ENCODE measurements at regions not wholly inside any gene's neighbourhood (a gene's known extent, or its start where the extent isn't known, plus 50 kb on each side); places are given as distances from the start of the nearest gene placed in this dataset.

DNA sequence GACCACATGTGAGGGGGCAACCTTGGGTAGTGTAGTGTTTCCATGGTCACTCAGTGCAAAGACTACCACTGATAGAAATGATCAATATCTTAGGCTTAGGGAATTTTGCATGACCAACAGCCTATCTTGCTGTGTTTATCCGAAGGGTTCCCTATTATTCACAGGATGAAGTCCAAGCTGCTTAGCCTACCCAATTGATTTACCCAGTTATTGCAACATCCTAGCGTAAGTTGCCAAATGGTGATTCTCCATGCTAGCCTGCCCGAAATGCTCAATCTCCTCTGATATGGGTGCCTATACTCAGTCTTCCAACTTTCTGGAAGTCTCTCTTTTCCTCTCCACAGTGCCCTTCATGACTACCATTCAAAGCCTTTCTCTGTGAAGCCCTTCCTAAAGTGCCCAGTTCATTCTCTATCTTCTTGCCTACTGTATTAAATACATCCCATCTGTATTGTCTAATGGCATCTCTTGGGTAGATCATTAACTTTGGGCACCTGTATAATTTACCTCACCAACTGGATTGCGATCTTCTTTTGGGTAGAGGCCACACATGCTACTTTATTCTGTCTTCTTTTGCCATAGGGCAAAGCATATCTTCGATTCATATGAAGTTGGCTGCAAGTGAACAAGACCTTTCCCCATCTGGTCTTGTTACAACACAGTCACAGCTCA is 240.5 kb downstream of the CLIC5 start:
- H3K27ac ChIP-seq (ENCODE audit: low read length) = no peak overlapping the region
- H4K20me1 ChIP-seq (ENCODE audit: insufficient read depth, low read length) = no peaks in the 10 kb centered on the region
- H3K4me2 ChIP-seq (ENCODE audit: insufficient read depth, low read length) = no peak overlapping the region
- H3K36me3 ChIP-seq (ENCODE audit: insufficient read depth, low read length) = no peaks in the 10 kb centered on the region
- no peaks in the 10 kb centered on the region for H3K27me3 ChIP-seq (ENCODE audit: insufficient read depth, low read length, poor library complexity)
- no peak overlapping the region for H3K9ac ChIP-seq (ENCODE audit: low read depth, low read length)
- no peaks in the 10 kb centered on the region for H3K9me3 ChIP-seq (ENCODE audit: insufficient read depth, low read length, severe bottlenecking)
- H3K79me2 ChIP-seq (ENCODE audit: insufficient read depth, low read length) = no peaks in the 10 kb centered on the region
- DNase-seq (no peak), ATAC-seq (ENCODE audit: insufficient read depth, low read depth) (no peak)
- no peak overlapping the region for H2AFZ ChIP-seq (ENCODE audit: low read depth, low read length)
- H3K4me1 ChIP-seq (ENCODE audit: insufficient read depth, low read length) = no peaks in the 10 kb centered on the region
- TF ChIP-seq, protein P1, sequence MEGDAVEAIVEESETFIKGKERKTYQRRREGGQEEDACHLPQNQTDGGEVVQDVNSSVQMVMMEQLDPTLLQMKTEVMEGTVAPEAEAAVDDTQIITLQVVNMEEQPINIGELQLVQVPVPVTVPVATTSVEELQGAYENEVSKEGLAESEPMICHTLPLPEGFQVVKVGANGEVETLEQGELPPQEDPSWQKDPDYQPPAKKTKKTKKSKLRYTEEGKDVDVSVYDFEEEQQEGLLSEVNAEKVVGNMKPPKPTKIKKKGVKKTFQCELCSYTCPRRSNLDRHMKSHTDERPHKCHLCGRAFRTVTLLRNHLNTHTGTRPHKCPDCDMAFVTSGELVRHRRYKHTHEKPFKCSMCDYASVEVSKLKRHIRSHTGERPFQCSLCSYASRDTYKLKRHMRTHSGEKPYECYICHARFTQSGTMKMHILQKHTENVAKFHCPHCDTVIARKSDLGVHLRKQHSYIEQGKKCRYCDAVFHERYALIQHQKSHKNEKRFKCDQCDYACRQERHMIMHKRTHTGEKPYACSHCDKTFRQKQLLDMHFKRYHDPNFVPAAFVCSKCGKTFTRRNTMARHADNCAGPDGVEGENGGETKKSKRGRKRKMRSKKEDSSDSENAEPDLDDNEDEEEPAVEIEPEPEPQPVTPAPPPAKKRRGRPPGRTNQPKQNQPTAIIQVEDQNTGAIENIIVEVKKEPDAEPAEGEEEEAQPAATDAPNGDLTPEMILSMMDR (IDR thresholded peaks at IDR 0.05; ENCODE audit: borderline replicate concordance, extremely low read depth, low read length, poor library complexity, severe bottlenecking) = no peak
- no peak for TF ChIP-seq EZH2 (IDR thresholded peaks at IDR 0.05; ENCODE audit: borderline replicate concordance, low read depth, low read length, severe bottlenecking)
- H3K4me3 ChIP-seq (ENCODE audit: low read depth in 1 of 2, low read length in 2 of 2) = no peak overlapping the region

DNA sequence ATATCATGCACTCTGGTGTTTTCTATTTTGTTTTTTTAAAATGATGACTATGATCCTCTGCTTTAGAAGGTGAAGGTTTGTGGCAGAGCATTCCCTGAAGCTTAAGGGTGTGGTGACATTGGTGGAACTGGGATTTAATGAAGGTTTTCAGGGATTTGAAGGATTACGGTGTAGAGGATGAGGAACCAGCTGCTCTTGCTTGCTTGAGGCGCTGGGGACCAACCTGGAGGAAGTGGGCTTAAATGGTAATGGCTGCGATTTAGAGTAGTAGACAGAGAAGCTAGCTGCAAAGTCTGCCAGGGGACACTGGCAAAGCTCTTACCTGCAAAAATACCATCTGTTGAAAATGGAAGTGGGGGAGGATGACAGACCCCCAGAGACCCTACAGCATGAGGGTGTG is 241.8 kb downstream of the CLIC5 start:
- H3K9me3 ChIP-seq (ENCODE audit: insufficient read depth, low read length, severe bottlenecking) = no peaks in the 10 kb centered on the region

DNA sequence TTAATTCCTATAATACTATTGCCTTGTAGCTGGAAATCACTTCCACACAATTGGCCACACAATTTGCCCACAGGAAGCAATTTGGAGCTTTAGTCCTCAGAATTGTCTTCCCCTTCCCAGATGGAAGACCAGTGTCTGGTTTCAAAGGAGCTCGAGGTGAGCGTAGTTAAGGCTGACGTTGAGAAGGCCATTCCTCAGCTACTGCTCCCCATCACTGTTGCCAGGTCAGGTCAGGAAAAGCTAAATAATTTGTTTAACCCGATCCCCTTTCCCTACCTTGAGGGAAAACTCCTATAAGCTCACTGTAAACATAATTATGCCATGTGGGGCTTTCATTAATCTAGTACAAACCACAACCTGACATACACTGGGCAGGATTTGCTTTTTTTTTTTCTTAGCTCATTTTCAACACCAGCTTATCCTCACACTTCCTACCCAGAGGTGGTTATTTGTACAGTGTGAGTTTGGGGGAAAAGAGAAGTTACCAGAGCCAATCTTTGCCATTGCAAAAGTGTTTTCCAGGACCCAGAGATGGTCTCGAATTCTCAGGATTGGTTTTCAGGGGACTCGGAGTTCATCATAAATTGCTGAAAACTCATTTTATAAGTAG is 242.7 kb downstream of the CLIC5 start:
- no peak for ATAC-seq (ENCODE audit: insufficient read depth, low read depth)

More for the DNA sequence above, 241.8 kb downstream of the CLIC5 start:
- H4K20me1 ChIP-seq (ENCODE audit: insufficient read depth, low read length) = no peaks in the 10 kb centered on the region
- H3K4me2 ChIP-seq (ENCODE audit: insufficient read depth, low read length) = no peak overlapping the region
- DNase-seq (no peak), ATAC-seq (ENCODE audit: insufficient read depth, low read depth) (no peak)
- TF ChIP-seq, protein P1 (IDR thresholded peaks at IDR 0.05; ENCODE audit: borderline replicate concordance, extremely low read depth, low read length, poor library complexity, severe bottlenecking) = no peak
- no peak for TF ChIP-seq EZH2 (IDR thresholded peaks at IDR 0.05; ENCODE audit: borderline replicate concordance, low read depth, low read length, severe bottlenecking)
- H3K79me2 ChIP-seq (ENCODE audit: insufficient read depth, low read length) = no peaks in the 10 kb centered on the region
- H3K36me3 ChIP-seq (ENCODE audit: insufficient read depth, low read length) = no peaks in the 10 kb centered on the region
- no peak overlapping the region for H2AFZ ChIP-seq (ENCODE audit: low read depth, low read length)
- no peaks in the 10 kb centered on the region for H3K4me1 ChIP-seq (ENCODE audit: insufficient read depth, low read length)
- H3K4me3 ChIP-seq (ENCODE audit: low read depth in 1 of 2, low read length in 2 of 2) = no peak overlapping the region
- no peak overlapping the region for H3K27ac ChIP-seq (ENCODE audit: low read length)
- H3K9ac ChIP-seq (ENCODE audit: low read depth, low read length) = no peak overlapping the region
- H3K27me3 ChIP-seq (ENCODE audit: insufficient read depth, low read length, poor library complexity) = no peaks in the 10 kb centered on the region

More for the DNA sequence above, 242.7 kb downstream of the CLIC5 start:
- no peaks in the 10 kb centered on the region for H4K20me1 ChIP-seq (ENCODE audit: insufficient read depth, low read length)
- DNase-seq = no peak
- H3K4me3 ChIP-seq (ENCODE audit: low read depth in 1 of 2, low read length in 2 of 2) = no peak overlapping the region
- H3K79me2 ChIP-seq (ENCODE audit: insufficient read depth, low read length) = no peaks in the 10 kb centered on the region
- H3K9me3 ChIP-seq (ENCODE audit: insufficient read depth, low read length, severe bottlenecking) = no peaks in the 10 kb centered on the region
- no peak overlapping the region for H3K27ac ChIP-seq (ENCODE audit: low read length)
- no peaks in the 10 kb centered on the region for H3K4me1 ChIP-seq (ENCODE audit: insufficient read depth, low read length)
- H2AFZ ChIP-seq (ENCODE audit: low read depth, low read length) = no peak overlapping the region
- no peak overlapping the region for H3K4me2 ChIP-seq (ENCODE audit: insufficient read depth, low read length)
- H3K36me3 ChIP-seq (ENCODE audit: insufficient read depth, low read length) = no peaks in the 10 kb centered on the region
- no peaks in the 10 kb centered on the region for H3K27me3 ChIP-seq (ENCODE audit: insufficient read depth, low read length, poor library complexity)
- no peak for TF ChIP-seq EZH2 (IDR thresholded peaks at IDR 0.05; ENCODE audit: borderline replicate concordance, low read depth, low read length, severe bottlenecking)
- TF ChIP-seq, protein P1 (IDR thresholded peaks at IDR 0.05; ENCODE audit: borderline replicate concordance, extremely low read depth, low read length, poor library complexity, severe bottlenecking) = no peak
- no peak overlapping the region for H3K9ac ChIP-seq (ENCODE audit: low read depth, low read length)
